Natural killer cell (primary cell): ENCODE measurements at regions not wholly inside any gene's neighbourhood (a gene's known extent, or its start where the extent isn't known, plus 50 kb on each side); places are given as distances from the start of the nearest gene placed in this dataset.

Experiments
- ATAC-seq, 3 donors: fragments of 150-1000 bp in 2 of 3; fragments of 200-7000 bp in 1 of 3; cut with Tn5 transposase; 1 replicate in 1 of 3; 2 replicates in 2 of 3; pipeline ENCODE4 v1.10.0; 2021; ENCODE audit warnings: mild to moderate bottlenecking in 2 of 3, moderate library complexity in 2 of 3
- DNase-seq, 2 donors: peaks; one replicate each; pipeline versions ENCODE4 v3.0.0 to v3.0.0-alpha.2; 2013 to 2021; ENCODE audit warnings: mixed read lengths in 1 of 2
- H3K27ac ChIP-seq: one replicate; pipeline ENCODE4 v1.5.1; 2013; ENCODE audit warnings: mild to moderate bottlenecking, low read length
- H3K27me3 ChIP-seq: one replicate; pipeline ENCODE4 v1.6.1; 2013; ENCODE audit warnings: low read length; ENCODE audit not compliant: control insufficient read depth, insufficient read depth
- H3K36me3 ChIP-seq: one replicate; pipeline ENCODE4 v1.6.1; 2013; ENCODE audit warnings: low read length; ENCODE audit not compliant: control insufficient read depth, insufficient read depth
- H3K4me1 ChIP-seq: one replicate; pipeline ENCODE4 v1.6.1; 2013; ENCODE audit warnings: low read length; ENCODE audit not compliant: control insufficient read depth, insufficient read depth
- H3K4me3 ChIP-seq: one replicate; pipeline ENCODE4 v1.5.1; 2013; ENCODE audit warnings: low read length
- H3K9me3 ChIP-seq: one replicate; pipeline ENCODE4 v1.6.1; 2013; ENCODE audit warnings: low read length; ENCODE audit not compliant: control insufficient read depth, insufficient read depth
- H3K27ac Mint-ChIP-seq, 2 donors: one replicate each; pipeline ENCODE4 v1.8.0; 2022; ENCODE audit warnings: mild to moderate bottlenecking in 2 of 2, mixed read lengths in 2 of 2, moderate library complexity in 1 of 2
- H3K27me3 Mint-ChIP-seq, 2 donors: one replicate each; pipeline ENCODE4 v1.8.0; 2022; ENCODE audit warnings: low read depth in 2 of 2, mixed read lengths in 2 of 2
- H3K36me3 Mint-ChIP-seq: one replicate; pipeline ENCODE4 v1.8.0; 2022; ENCODE audit warnings: mixed read lengths
- H3K4me1 Mint-ChIP-seq, 2 donors: one replicate each; pipeline ENCODE4 v1.8.0; 2022; ENCODE audit warnings: mixed read lengths in 2 of 2
- H3K4me3 Mint-ChIP-seq: one replicate; pipeline ENCODE4 v1.8.0; 2022; ENCODE audit warnings: mild to moderate bottlenecking, moderate library complexity, mixed read lengths
- H3K9me3 Mint-ChIP-seq, 2 donors: one replicate each; pipeline ENCODE4 v1.8.0; 2022; ENCODE audit warnings: mixed read lengths in 2 of 2
- WGBS: methylation state at CpG from one replicate; pipeline ENCODE4 v1.1.7; 2013; ENCODE audit warnings: missing lambda C conversion rate; ENCODE audit not compliant: insufficient coverage; 5-methylcytosine and 5-hydroxymethylcytosine counted together
- intact Hi-C: fragments of 100-400 bp; cut with micrococcal nuclease; formaldehyde crosslinking; loops from one replicate; pipeline ENCODE4 v1.14.2; 2022
- TF ChIP-seq, protein P1 (sequence below): fragments of 200-600 bp; IDR thresholded peaks from one replicate; pipeline ENCODE4 v1.8.0; 2022; ENCODE audit warnings: antibody characterized with exemption

DNA sequence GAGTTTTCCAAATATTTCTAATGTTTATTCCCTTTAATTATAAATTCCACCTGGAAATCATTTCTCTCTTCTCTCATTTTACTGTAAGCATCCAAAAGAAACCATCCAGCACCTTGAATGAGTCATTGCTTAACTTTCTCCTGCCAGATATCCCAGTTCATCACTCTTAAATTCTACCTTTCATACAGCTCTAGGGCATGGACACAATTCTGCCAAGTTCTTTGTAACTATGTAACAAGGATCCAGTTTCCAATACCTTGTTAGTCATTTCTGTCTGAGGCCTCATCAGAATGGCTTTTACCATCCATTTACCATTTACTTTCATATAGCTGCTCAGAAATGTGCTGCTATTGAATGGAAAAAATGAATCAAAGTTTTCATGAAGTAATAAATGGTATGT lies 455.4 kb upstream of the TENM4 start:
- no peak for DNase-seq
- Mint-ChIP-seq H3K4me1 (no peaks in the 10 kb centered on the region), H3K27ac (no peak overlapping the region), H3K27me3 (no peaks in the 10 kb centered on the region), H3K4me3 (no peak overlapping the region), H3K9me3 (peaks cover 10 to 18% of the 10 kb centered on the region in 2 donors), H3K36me3 (no peaks in the 10 kb centered on the region)
- TF ChIP-seq, protein P1, sequence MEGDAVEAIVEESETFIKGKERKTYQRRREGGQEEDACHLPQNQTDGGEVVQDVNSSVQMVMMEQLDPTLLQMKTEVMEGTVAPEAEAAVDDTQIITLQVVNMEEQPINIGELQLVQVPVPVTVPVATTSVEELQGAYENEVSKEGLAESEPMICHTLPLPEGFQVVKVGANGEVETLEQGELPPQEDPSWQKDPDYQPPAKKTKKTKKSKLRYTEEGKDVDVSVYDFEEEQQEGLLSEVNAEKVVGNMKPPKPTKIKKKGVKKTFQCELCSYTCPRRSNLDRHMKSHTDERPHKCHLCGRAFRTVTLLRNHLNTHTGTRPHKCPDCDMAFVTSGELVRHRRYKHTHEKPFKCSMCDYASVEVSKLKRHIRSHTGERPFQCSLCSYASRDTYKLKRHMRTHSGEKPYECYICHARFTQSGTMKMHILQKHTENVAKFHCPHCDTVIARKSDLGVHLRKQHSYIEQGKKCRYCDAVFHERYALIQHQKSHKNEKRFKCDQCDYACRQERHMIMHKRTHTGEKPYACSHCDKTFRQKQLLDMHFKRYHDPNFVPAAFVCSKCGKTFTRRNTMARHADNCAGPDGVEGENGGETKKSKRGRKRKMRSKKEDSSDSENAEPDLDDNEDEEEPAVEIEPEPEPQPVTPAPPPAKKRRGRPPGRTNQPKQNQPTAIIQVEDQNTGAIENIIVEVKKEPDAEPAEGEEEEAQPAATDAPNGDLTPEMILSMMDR: no peak
- Histone ChIP-seq H3K4me3 (no peak overlapping the region), H3K36me3 (no peaks in the 10 kb centered on the region), H3K27me3 (no peaks in the 10 kb centered on the region), H3K9me3 (no peaks in the 10 kb centered on the region), H3K27ac (no peak overlapping the region), H3K4me1 (no peaks in the 10 kb centered on the region)
- intact Hi-C loops: no loop called here
- ATAC-seq: no peak

DNA sequence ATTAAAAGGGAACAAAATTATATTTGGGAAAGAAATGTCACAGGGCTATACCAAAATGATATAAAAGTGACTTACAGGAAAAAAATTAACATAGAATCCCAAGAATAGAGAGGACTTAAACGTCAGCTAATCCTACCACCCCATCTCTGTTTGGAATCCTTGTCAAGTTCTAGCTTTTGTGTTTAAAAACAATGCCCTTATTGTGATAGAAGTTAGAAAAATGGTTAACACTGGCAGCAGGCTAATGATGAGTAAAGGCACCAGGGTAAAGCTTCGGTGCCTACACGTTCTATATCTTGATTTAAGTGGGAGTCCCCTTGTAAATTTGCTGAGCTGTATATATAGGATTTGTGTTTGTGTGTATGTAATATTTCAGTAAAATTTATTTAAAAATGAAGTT lies 453.3 kb upstream of the TENM4 start:
- Mint-ChIP-seq H3K4me3 (no peak overlapping the region), H3K4me1 (no peaks in the 10 kb centered on the region), H3K9me3 (peaks cover 5 to 12% of the 10 kb centered on the region in 2 donors), H3K27me3 (no peaks in the 10 kb centered on the region), H3K27ac (no peak overlapping the region), H3K36me3 (no peaks in the 10 kb centered on the region)
- DNase-seq: no peak
- Histone ChIP-seq H3K4me1 (no peaks in the 10 kb centered on the region), H3K36me3 (no peaks in the 10 kb centered on the region), H3K27me3 (no peaks in the 10 kb centered on the region), H3K27ac (no peak overlapping the region), H3K9me3 (no peaks in the 10 kb centered on the region), H3K4me3 (no peak overlapping the region)
- intact Hi-C loops: no loop called here
- 57% methylated on average over 2 of the region's 3 CpGs for WGBS
- TF ChIP-seq, protein P1: no peak
- no peak for ATAC-seq

DNA sequence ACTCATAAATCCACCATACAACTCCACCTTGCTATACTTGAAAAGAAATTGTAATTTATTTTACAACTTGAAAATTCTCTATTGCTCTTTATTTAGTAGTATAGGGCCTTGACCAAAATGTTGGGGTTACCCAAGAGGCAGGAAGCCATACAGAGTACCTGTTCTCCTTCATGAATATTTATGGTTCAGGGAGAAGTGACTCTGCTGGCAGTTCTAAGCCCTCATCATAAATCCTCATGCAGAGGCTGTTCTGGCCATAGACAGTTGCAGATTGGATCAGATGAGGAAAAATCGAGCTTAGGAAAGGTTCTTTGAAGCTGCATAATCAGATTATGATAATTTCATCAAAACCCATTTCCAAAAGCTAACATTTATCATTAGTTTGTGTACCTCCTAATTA lies 449.4 kb upstream of the TENM4 start:
- Mint-ChIP-seq H3K36me3 (no peaks in the 10 kb centered on the region), H3K9me3 (peaks cover 2 to 6% of the 10 kb centered on the region in 2 donors), H3K27me3 (no peaks in the 10 kb centered on the region), H3K4me1 (no peaks in the 10 kb centered on the region), H3K27ac (no peak overlapping the region), H3K4me3 (no peak overlapping the region)
- intact Hi-C loops: no loop called here
- DNase-seq (no peak), ATAC-seq (no peak)
- H3K9me3 ChIP-seq: no peaks in the 10 kb centered on the region
- H3K36me3 ChIP-seq: no peaks in the 10 kb centered on the region
- TF ChIP-seq, protein P1: no peak
- H3K27ac ChIP-seq: no peak overlapping the region
- no peaks in the 10 kb centered on the region for H3K27me3 ChIP-seq
- WGBS: no CpG with 5 or more reads among the region's 1 CpG
- H3K4me1 ChIP-seq: no peaks in the 10 kb centered on the region
- no peak overlapping the region for H3K4me3 ChIP-seq

DNA sequence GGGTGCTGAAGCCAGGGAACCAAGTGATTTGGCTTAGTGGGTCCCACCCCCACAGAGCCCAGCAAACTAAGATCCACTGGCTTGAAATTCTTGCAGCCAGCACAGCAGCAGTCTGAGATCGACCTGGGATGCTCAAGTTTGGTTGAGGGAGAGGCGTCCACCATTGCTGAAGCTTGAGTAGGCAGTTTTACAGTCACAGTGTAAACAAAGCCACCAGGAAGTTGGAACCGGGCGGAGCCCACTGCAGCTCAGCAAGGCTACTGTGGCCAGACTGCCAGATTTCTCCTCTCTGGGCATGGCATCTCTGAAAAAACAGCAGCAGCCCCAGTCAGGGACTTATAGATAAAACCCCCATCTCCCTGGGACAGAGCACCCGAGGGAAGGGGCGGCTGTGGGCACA lies 424.1 kb upstream of the TENM4 start:
- Mint-ChIP-seq H3K4me1 (no peaks in the 10 kb centered on the region), H3K36me3 (no peaks in the 10 kb centered on the region), H3K4me3 (no peak overlapping the region), H3K27ac (no peak overlapping the region), H3K27me3 (no peaks in the 10 kb centered on the region), H3K9me3 (peaks cover 18 to 33% of the 10 kb centered on the region in 2 donors)
- 76% methylated on average over 6 of the region's 6 CpGs for WGBS
- no peak for ATAC-seq
- TF ChIP-seq, protein P1: no peak
- Histone ChIP-seq H3K4me1 (no peaks in the 10 kb centered on the region), H3K4me3 (no peak overlapping the region), H3K27ac (no peak overlapping the region), H3K9me3 (peaks cover 9% of the 10 kb centered on the region), H3K36me3 (no peaks in the 10 kb centered on the region), H3K27me3 (no peaks in the 10 kb centered on the region)
- DNase-seq: no peak
- intact Hi-C loops: no loop called here
